GM19239 (cell line): ENCODE measurements at regions not wholly inside any gene's neighbourhood (a gene's known extent, or its start where the extent isn't known, plus 50 kb on each side); places are given as distances from the start of the nearest gene placed in this dataset.

Source experiments
- DNase-seq: peaks from one replicate; pipeline ENCODE4 v3.0.0; 2011; ENCODE audit warnings: low spot score; ENCODE audit not compliant: insufficient read length
- FAIRE-seq: peaks from 2 replicates; lab custom pipeline; 2011; peaks lifted over from hg19 to GRCh38; lab: Jason Lieb, UNC

DNA sequence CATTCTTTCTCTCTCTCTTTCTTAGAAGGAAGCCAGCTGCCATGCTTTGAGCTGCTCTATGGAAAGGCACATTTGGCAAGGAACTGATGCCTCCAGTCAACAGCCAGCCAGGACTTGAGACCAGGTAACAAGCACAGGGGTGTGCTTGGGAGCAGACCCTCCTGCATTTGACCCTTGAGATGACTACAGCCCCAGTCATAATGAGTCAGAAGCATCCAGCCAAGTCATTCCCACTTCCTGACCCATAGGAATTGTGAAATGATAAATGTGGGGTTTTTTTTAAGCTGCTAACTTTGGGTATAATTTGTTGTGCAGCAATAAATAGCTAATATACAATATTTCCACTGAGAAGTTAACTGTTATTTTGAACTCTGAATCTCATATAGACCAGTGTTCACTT lies 446.9 kb downstream of the GRXCR1 start:
- DNase-seq = no peak
- no peak for FAIRE-seq

DNA sequence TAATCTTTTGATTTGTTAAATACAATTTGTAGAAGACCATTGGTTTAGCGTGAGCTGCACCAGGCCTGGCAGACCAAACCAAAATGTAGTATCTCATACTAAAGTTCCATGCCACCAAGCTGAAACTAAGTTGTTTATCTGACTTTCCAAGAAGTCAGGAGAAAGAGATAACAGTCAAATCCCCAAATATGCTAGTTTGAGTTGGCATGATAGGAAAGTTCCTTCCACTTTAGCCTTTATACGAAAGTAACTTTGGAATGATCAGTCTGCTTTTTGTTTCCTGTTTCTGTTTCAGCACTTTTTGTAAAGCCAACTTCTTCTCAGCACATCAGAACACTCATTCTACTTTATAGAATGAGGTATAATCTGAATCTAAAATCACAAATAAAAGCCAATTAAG lies 449.2 kb downstream of the GRXCR1 start:
- FAIRE-seq (no peak), DNase-seq (no peak)

DNA sequence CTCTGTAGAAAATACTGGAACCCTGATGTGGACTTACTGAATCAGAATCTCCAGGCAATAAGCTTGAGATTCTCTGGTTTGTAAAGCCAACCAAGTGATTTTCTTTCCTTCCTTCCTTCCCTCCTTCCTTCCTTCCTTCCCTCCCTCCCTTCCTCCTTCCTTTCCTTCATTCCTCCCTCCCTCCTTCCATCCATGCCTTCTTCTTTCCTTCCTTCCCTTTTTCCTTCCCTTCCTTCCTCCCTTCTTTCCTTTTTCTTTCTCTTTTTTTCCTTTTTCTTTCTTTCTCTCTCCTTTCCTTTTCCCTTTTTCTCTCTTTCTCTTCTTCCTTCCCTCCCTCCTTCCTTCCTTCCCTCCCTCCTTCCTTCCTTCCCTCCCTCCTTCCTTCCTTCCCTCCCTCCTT lies 450.8 kb downstream of the GRXCR1 start:
- no peak for FAIRE-seq
- DNase-seq = no peak

DNA sequence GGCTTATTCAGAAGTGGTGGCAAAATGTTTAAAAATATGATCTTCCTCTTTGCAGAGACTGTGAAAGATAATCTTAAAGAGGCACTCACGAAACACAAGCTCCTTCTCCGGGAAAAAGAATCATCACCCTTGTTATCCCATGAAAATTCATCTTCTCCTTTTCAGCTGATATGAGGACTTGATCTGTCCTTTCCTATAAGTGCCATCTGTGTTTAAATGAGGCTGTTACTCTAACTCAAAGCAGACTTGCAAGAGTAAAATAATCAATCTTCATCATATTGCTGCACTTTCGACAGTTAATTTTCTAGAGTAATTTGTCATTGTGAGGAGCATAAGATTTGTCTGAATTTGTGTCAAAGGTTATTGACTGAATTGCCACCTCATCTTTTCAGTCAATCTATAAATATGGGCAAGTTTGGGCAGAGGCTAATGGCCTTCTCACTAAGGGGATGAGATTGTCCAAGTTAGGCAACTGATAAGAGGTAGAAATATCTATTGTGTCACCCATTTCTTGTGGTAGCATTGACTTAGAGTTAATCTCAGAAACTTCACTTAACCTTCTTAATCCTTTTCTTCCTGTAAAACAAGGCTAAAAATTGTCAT lies 452.9 kb downstream of the GRXCR1 start:
- DNase-seq = no peak

DNA sequence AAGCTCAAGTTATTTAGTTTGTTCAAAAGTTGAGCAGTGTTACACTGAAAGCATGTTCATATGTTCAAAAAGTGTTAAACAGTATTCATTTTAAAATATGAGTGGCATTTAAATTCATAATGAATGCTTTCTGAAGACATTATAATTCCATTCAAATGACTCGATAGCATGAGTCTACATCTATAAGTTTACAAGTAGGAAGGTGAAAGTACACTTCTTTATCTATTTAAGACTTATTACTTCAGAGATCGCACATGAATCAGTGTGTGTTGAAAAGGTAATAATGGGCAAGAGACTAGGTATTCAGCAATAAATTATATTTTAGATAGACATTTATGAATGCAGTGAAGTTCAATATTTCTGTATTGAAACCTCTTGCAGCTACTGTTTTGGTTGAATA lies 456.1 kb downstream of the GRXCR1 start:
- FAIRE-seq (no peak), DNase-seq (no peak)

More for the DNA sequence above, 452.9 kb downstream of the GRXCR1 start:
- no peak for FAIRE-seq

DNA sequence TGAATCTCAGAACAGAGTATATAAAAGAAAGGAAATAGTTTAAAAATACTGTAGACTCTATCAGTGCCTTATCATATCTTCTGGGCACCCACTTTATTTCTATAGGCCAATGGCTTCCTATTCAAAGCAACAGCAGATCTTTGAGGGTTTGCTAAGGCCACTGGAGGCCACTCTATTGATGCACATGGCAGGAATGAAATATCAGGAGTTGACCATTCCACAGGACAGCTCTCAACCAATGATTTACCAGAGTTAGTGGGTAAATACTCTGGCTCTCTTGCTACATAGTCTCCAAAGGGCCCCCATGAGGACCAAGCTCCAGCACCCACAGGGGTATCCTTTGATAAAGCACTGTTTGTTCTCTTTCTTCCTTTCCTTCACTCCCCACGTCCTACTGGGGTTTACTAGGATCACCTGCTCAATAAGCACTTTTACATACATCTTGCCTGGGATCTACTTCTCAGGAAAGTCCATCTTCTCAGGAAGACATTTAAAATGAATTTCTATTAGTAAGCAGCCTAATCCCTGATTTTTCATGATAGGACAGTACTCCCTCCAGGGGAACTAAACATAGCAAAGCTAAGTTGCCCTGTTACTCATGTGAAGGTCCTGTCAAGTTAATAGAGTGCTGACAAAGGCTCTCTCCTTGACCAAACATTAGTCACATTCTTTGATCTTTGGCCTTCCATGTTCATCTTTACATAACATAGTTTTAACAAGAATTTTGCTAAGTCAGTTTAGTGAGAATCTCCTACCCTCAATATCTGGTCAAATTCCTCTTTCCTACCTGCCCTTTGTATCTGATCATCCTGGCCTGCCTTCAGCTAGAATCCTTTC lies 459.7 kb downstream of the GRXCR1 start:
- FAIRE-seq = no peak
- DNase-seq = no peak

DNA sequence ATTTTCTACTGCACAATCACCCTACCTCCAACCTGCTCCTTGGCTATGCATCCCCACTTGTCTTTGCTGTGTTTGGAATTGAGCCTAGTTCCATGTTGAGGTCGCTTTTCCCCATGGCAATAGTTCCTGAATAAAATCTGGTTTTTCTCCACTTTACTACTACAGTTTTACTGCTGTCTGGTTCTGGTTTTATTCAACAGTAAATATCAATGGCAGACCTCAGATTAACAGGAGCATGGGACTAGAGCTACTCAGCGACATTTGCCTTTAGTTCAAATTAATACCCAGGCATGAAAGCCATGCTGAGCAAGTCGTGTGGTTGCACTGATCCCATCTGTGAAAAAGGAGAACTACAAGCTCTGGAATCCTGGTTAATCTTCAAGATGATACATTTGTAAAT lies 460.3 kb downstream of the GRXCR1 start:
- FAIRE-seq (no peak), DNase-seq (no peak)

DNA sequence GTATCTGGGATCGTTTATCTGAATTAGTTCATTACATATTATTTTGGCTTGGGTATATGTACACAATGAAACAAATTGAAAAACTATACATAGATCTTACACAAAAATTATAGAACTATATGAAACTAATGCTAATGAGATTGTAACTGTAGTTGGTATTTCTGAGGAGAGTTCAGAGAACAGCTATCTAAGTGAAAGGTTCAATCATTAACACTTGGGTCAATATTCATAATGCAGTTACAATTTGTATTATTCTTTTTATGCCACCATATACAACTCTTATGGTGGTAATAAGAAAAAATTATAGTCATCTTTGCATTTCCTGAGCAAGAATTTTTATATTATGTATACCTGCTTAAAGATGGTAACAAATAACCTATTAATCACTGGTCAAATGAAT lies 461.0 kb downstream of the GRXCR1 start:
- FAIRE-seq (no peak), DNase-seq (no peak)

DNA sequence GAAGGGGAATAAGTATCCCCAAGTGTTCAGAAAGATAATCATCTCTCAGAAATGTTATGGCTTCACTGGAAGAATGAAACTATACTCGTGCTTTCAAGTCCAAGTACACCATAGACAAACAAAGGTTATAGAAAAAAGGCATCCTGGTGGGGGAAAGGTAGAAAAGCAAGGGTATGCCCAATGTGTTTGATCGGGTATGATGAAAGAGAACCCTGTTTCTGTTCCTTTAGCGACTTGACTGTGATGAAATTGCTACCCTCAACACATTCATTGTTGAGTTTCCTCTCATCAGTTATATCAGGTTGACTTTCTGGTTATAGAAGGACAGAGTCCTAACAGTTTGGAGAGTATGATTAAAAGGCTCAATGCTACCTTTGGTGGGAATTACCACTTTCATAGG lies 464.3 kb downstream of the GRXCR1 start:
- DNase-seq (no peak), FAIRE-seq (no peak)

DNA sequence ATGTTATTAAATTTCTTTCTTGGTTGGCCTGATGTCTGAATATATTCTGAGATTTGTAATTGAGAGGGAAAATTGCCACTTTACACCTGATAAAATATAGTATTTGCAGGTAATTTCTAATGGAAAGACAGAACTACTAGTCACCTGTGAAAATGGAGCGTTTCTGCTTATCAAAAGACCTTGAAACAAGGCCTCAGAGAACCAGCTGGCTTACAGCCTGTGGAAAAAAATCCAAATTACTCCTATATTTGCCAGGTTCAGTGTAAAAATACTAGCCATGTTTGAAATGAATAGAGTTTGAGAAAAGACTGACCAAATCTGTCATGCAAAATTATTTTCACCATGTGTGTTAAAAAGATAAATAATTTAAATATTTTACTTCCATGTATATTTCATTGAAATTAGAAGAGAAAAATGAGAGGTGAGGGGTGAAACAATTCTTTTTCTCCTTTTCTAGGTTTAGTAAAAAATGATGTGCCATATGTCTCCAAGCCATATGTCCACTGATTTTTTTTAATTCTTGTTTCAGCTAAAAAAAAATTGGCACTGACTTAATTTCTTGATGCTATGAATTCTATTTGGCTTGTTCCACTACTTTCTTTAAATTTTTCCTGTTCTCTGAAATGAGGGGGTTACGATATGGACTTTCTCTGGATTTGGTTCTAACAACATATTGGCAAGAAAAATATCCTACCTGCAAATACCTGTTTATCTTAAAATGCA lies 464.9 kb downstream of the GRXCR1 start:
- DNase-seq = no peak
- no peak for FAIRE-seq

DNA sequence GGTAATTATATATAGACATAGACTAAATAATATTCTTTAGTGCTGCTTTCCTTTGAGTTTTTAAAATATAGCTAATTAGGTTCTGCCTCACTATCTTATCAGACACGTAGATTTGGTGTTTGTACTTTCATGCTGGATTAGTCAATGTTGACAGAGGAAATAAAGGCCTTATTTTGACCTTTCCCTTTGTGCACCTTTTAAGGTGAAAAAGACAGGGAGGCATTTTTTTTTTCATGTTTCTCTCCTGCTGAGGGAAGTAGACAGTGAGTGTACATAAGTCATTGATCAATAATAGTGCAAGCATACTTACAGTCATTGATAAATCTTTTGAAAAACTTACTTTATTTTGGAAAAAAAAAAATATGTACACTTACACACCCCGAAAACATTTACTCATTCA lies 467.8 kb downstream of the GRXCR1 start:
- FAIRE-seq = no peak
- no peak for DNase-seq

DNA sequence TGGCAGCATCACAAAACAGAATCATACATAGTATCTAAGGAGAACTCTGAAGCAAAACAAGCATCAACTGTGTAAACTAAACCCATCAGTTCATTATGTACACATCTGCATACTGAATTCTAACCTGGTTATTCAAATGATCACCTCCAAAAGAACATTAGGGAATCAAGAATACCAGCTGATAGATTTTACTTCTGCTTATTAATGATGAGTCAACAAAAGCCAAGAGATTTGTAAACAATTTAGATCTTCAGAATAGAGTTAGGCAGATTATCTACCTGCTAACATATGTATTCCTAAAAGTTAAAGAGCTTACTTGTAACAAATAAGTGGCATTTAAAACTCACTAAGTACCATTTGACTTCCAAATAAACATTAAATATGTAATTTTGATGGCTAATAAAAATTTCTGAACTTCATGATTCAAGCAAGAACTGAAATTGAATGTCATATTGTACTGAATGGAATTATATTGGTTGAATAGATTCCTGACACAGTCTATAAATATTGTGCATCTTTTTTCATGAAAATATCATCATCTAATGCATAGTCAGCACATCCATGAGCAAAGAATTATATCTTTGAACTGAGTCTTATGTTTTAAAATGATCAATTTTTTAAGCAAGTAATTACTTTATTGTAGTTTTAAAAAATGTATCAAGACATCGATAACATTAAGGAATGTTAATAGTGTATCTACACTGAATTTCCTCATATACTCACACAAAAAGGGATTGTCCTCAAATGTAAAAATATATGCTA lies 470.5 kb downstream of the GRXCR1 start:
- FAIRE-seq (no peak), DNase-seq (no peak)

DNA sequence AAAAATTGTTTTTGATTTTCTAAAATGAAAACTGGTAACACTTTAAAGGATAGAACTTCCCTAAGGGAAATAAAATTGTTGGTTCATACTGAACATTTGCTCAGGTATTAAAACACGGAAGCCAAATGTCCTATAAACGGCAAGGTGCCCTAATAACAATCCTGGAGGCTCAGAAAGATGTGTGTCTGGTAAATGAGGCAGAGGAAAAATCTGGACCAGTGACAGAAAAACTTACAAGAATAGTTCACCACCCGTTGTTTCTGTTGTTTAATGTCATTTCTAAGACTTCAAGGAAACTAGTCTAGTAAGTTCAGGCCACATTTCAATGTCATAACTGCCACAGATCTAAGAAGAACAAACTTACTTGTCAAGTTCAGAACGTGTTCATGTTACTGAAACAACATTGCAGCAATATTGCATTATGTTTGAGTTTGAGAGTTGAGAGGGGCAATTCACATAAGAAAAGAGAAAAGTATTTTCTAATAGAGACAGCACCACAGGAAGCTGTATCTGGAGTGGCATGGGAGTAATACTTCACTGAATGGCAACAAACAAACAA lies 476.6 kb downstream of the GRXCR1 start:
- no peak for FAIRE-seq
- no peak for DNase-seq

DNA sequence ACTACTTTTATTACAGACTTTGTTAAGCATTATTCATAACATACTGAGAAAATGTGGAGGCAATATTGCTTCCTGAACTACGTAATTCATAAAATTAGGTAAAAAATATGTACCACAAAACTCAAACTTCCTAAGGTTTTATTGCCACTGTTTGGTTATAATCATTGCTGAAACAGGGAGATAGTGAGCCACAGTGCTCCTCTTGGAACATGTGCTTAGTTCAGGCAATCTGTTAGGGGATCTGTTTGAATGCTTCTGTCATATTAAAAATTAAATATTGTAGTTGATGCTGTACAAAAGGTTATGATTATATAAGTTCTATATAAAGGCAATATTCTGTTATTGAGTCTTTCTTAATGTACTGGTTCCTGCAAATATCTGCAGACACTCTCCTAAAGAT lies 480.7 kb downstream of the GRXCR1 start:
- no peak for DNase-seq
- FAIRE-seq = no peak

DNA sequence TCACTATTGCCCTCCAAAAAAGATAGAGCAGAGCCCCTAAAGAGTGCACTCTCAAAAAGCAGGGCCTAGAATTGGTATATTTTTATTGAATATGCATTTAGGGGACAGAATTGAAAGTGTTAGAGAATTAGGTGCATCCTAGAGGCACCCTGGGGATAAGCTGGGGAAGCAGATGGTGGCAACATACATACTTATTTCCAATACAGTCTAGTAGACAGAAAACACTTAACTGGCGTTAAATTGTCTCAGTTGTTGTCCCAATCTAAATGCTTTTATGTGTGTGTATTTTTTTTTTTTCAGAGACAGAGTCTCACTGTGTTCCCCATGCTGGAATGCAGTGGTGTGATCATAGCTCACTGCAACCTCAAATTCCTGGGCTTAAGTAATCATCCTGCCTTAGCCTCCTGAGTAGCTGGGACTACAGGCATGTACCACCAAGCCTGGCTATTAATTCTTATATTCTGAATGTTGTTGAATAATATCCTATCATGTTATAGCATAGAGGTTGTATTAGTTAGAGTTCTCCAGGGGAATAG lies 481.8 kb downstream of the GRXCR1 start:
- no peak for DNase-seq
- FAIRE-seq = no peak

DNA sequence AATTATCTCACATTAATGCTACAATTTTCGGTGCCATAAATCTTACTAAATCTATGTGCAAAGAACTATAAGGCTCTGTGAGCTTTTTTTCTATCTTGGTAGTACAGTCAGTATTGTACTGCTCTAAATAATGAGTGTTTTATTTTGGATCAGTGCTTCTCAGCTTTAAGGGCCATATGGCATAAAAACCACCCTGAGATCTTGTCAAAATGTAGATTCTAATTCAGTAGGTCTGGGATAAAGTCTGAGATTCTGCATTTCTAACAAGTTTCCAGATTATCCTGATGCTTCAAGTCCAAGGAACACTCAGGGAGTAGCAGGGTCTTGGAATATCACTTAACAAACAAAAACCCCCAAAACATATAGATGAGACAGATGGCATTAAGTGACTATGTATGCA lies 486.5 kb downstream of the GRXCR1 start:
- DNase-seq = no peak
- FAIRE-seq = no peak

DNA sequence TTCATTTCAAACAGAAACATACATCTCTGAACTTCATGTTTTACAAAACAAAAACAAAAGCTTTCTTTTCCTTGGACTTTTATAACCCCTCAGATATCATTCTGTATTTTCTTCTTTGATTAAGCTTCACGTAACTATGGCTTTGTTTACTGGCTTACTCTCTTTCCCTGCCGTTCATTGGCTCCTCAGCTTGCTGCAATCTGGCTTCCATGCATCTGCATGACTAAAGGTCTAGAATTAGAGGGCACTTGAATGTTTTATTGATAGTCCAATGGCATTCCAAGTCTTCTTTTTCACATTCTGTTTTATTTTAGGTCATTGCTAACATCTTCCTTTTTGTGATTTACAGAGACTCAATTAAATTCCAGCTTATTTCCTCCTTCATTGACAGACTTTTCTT lies 487.6 kb downstream of the GRXCR1 start:
- no peak for DNase-seq
- no peak for FAIRE-seq

DNA sequence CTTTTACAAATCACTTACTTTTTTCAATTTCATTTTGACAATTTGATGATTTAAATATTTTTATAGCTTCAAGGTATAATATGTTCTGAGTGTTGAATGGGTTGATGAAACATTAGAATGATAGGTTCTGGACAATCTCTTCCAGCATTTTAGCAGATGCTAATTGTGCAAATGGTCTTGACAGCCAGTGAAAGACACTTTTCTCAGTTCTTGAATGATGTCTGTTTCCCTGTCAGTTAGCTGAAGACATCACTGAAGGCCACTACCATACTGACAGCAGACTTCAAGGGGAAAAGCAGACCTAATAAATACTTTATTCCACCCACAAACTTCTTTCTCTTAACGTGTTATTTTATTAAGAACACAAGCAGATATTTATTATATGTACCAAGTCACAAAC lies 498.6 kb downstream of the GRXCR1 start:
- no peak for DNase-seq
- FAIRE-seq = no peak

DNA sequence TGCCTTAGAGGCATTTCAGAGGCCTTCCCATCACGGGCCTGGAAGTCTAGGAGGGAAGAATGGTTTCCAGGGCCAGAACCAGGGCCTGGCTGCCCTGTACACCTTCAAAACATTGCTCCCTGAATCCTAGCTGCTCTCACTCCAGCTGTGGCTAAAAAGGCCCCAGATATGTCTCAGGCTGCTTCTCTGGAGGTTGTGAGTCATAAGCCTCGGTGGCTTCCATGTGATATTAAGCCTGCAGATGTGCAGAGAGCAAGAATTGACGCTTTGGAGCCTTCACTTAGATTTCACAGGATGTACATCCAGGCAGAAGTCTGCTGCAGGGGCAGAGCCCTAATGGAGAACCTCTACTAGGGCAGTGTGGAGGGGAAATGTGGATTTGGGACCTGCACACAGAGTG lies 502.5 kb downstream of the GRXCR1 start:
- FAIRE-seq (no peak), DNase-seq (no peak)

DNA sequence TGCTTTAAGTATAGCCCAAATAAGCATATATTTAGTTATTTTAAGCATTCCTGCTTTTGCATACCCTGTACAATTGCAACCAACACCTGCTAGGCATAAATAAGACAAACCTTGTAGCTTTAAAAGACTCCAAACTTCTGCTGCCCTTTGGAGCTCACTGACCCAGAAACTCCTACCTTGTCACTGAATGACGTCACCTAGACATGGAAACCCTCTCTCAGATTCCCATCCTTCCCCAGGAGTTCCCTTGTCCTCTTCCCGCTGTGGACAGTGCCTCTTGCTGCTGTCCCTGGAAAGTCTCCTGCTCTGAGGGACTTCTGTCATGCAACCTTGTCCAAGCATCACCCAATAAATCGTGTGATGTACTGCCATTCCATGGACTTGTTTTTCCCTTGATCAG lies 507.2 kb downstream of the GRXCR1 start:
- FAIRE-seq (no peak), DNase-seq (no peak)
